Fibroblast of villous mesenchyme (primary cell): ENCODE measurements at regions not wholly inside any gene's neighbourhood (a gene's known extent, or its start where the extent isn't known, plus 50 kb on each side); places are given as distances from the start of the nearest gene placed in this dataset.

Experiments
- DNase-seq: peaks from one replicate; pipeline ENCODE4 v3.0.0-alpha.2; 2010; ENCODE audit warnings: low read depth
- H3K4me3 ChIP-seq: 2 replicates; pipeline ENCODE4 v1.5.1; 2011; ENCODE audit warnings: low read depth, mild to moderate bottlenecking, low read length
- TF ChIP-seq, protein P1 (sequence below): IDR thresholded peaks from 2 replicates; pipeline ENCODE4 v1.5.1; 2012; ENCODE audit warnings: low read depth, mild to moderate bottlenecking, low read length; ENCODE audit not compliant: insufficient read depth

- no peak for DNase-seq
These were observed 196.1 kb downstream of the TTC6 start for GRCh38 chr14:37791384-37792036.

DNA sequence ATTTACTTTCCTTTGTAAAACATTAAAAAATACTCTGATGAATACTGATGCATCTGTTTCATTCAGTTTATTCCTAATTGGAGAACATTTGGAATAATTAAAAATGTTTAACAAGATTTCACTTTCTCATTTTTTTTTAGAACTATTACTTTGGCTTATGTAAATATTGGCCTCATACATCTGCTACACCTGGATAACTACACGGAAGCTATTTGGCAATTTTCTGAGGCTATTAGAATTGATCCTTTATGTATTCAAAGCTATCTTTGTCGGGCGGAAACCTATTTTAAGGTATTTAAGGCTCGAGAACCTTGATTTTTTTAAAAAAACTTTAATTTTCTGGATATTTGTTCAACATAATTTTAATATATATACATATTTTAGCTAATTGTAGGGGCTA lies 196.7 kb downstream of the TTC6 start:
- TF ChIP-seq, protein P1, sequence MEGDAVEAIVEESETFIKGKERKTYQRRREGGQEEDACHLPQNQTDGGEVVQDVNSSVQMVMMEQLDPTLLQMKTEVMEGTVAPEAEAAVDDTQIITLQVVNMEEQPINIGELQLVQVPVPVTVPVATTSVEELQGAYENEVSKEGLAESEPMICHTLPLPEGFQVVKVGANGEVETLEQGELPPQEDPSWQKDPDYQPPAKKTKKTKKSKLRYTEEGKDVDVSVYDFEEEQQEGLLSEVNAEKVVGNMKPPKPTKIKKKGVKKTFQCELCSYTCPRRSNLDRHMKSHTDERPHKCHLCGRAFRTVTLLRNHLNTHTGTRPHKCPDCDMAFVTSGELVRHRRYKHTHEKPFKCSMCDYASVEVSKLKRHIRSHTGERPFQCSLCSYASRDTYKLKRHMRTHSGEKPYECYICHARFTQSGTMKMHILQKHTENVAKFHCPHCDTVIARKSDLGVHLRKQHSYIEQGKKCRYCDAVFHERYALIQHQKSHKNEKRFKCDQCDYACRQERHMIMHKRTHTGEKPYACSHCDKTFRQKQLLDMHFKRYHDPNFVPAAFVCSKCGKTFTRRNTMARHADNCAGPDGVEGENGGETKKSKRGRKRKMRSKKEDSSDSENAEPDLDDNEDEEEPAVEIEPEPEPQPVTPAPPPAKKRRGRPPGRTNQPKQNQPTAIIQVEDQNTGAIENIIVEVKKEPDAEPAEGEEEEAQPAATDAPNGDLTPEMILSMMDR, result no peak
- no peak overlapping the region for H3K4me3 ChIP-seq
- DNase-seq, result no peak

More at GRCh38 chr14:37791384-37792036, 196.1 kb downstream of the TTC6 start:
- no peak overlapping the region for H3K4me3 ChIP-seq
- TF ChIP-seq, protein P1, result no peak

- no peak overlapping the region for H3K4me3 ChIP-seq
- no peak for DNase-seq
- TF ChIP-seq, protein P1, result no peak
These were observed 201.4 kb downstream of the TTC6 start for GRCh38 chr14:37796703-37797416.

DNA sequence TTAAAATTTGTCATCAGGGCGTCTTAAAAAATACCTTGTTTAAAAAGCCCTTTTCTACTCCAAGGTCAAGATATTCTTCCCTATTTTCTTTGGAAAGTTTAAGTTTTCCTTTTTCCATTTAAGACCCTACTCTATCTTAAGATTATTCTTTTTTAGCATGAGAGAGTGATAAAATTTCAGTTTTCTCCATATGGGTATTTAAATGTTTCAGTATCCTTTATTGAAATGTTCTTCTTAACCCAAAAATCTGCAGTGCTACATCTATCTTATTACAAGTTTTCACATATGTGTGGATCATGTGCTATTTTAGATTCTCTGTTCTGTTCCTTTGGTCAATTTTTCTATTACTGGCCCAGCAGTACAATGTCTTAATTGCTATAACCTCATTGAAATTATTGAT lies 202.2 kb downstream of the TTC6 start:
- DNase-seq, result no peak
- TF ChIP-seq, protein P1, result no peak
- no peak overlapping the region for H3K4me3 ChIP-seq

- TF ChIP-seq, protein P1, result no peak
- H3K4me3 ChIP-seq, result no peak overlapping the region
- no peak for DNase-seq
These were observed 212.3 kb downstream of the TTC6 start for GRCh38 chr14:37807722-37808121.

DNA sequence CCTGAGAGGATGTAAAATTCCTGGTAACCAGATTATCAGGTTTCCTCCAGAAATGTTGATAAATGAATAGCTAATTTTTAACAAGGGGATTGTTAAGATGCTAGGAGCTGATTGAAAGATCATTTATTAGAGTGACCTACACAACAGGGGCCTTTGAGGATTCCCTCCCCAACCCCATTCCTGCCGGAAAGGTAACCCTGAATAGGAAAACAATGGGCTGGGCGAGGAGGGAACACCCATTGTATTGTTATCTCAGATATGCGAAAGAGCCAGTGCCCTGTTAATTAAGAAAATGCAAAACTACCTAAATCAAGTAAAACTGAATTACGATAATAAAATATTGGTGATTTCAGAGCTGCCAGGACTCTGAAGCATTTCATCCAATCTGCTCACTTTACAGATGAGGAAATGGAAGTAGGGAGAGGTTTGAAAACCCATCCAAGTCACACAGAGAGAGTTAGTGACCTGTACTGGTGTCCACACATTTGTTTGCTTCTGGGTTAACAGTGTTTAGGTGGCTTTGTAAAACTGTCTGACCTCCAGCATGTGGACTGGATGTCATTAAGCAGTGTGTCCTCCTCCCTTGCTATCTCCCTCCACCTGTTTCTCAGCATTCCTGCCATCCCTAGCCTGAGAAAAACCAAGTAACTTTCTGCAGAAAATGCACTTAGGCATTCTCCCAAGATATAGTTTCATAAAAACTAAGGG lies 214.8 kb downstream of the TTC6 start:
- DNase-seq, result no peak
- TF ChIP-seq, protein P1, result no peak
- H3K4me3 ChIP-seq, result no peak overlapping the region
